Endothelial cell of umbilical vein (primary cell): ENCODE measurements at regions not wholly inside any gene's neighbourhood (a gene's known extent, or its start where the extent isn't known, plus 50 kb on each side); places are given as distances from the start of the nearest gene placed in this dataset.

Experiments used
- BruUV-seq: library from RNA; stranded (reverse); fragments of 400-500 nt; replicated peaks from 2 replicates; lab custom pipeline; 2021; lab: Mats Ljungman, UMichigan
- CTCF ChIA-PET: fragments of 300-600, 350-600 bp; sonication (Branson Sonifier 250); formaldehyde crosslinking; loops from one replicate; lab custom pipeline; 2021; ENCODE audit warnings: antibody characterized with exemption, inconsistent platforms; lab: Charles Lee
- POLR2A ChIA-PET: fragments of 300-600, 350-600 bp; sonication (Branson Sonifier 250); formaldehyde crosslinking; loops from one replicate; lab custom pipeline; 2021; ENCODE audit warnings: antibody characterized with exemption, inconsistent platforms; lab: Charles Lee
- DNase-seq: peaks from one replicate; pipeline ENCODE4 v3.0.0-alpha.2; 2011; ENCODE audit warnings: low read depth, low spot score
- FAIRE-seq: peaks from 2 replicates; lab custom pipeline; 2011; peaks lifted over from hg19 to GRCh38; lab: Jason Lieb, UNC
- H2AFZ ChIP-seq: 2 replicates; pipeline ENCODE4 v1.6.0; 2012; ENCODE audit warnings: low read depth, low read length, control low read depth, inconsistent platforms
- H3K27ac ChIP-seq: 2 replicates; pipeline ENCODE4 v1.5.1; 2011; ENCODE audit warnings: low read depth, mild to moderate bottlenecking, control low read depth, low read length, moderate library complexity; ENCODE audit not compliant: insufficient read depth
- H3K27me3 ChIP-seq, 2 experiments: 2 replicates each; pipeline versions ENCODE4 v1.6.0 to v1.6.1; 2011; ENCODE audit warnings: low read length in 2 of 2, mixed read lengths in 1 of 2; ENCODE audit not compliant: control insufficient read depth in 2 of 2, insufficient read depth in 2 of 2
- H3K36me3 ChIP-seq, 2 experiments: 2 replicates in 1 of 2; 3 replicates in 1 of 2; pipeline ENCODE4 v1.5.1; 2011; ENCODE audit warnings: low read length in 2 of 2, mild to moderate bottlenecking in 1 of 2, moderate library complexity in 1 of 2; ENCODE audit not compliant: control insufficient read depth in 2 of 2, insufficient read depth in 2 of 2; ENCODE audit errors: extremely low read depth in 1 of 2
- H3K4me1 ChIP-seq: 3 replicates; pipeline ENCODE4 v1.5.1; 2011; ENCODE audit warnings: mild to moderate bottlenecking, low read length; ENCODE audit not compliant: control insufficient read depth, insufficient read depth; ENCODE audit errors: extremely low read depth
- H3K4me2 ChIP-seq: 2 replicates; pipeline ENCODE4 v1.6.1; 2011; ENCODE audit warnings: low read length, control low read depth, mixed read lengths; ENCODE audit not compliant: insufficient read depth
- H3K4me3 ChIP-seq, 3 experiments: fragments of 200-600 bp in 1 of 3; sonication (generic), shearing (Covaris generic) in 1 of 3; replicated peaks in 1 of 3; 2 replicates each; pipeline ENCODE4 v1.5.1; 2011 to 2016; ENCODE audit warnings: control low read depth in 3 of 3, low read length in 3 of 3, mild to moderate bottlenecking in 2 of 3, inconsistent platforms in 1 of 3, low read depth in 1 of 3, moderate library complexity in 1 of 3; ENCODE audit not compliant: insufficient read depth in 1 of 3
- H3K79me2 ChIP-seq: 2 replicates; pipeline ENCODE4 v1.6.0; 2012; ENCODE audit warnings: low read length, inconsistent platforms; ENCODE audit not compliant: control insufficient read depth, insufficient read depth
- H3K9ac ChIP-seq: replicated peaks from 2 replicates; pipeline ENCODE3; 2011; ENCODE audit warnings: low read length, control low read depth; ENCODE audit not compliant: insufficient read depth; ENCODE audit errors: extremely low read depth
- H3K9me1 ChIP-seq: replicated peaks from 3 replicates; pipeline ENCODE4 v1.6.0; 2011; ENCODE audit warnings: mild to moderate bottlenecking, low read length; ENCODE audit not compliant: control insufficient read depth, insufficient read depth; ENCODE audit errors: extremely low read depth
- H3K9me3 ChIP-seq: replicated peaks from 2 replicates; pipeline ENCODE4 v1.5.1; 2012; ENCODE audit warnings: low read length, inconsistent platforms; ENCODE audit not compliant: control insufficient read depth, insufficient read depth
- H4K20me1 ChIP-seq: replicated peaks from 2 replicates; pipeline ENCODE3; 2011; ENCODE audit warnings: mild to moderate bottlenecking, low read length; ENCODE audit not compliant: control insufficient read depth, insufficient read depth; ENCODE audit errors: extremely low read depth
- CTCF ChIP-seq, 2 donors: IDR thresholded peaks; 1 replicate in 1 of 2; 2 replicates in 1 of 2; pipeline ENCODE4 v1.5.1; 2011; ENCODE audit warnings: low read length in 2 of 2, mild to moderate bottlenecking in 2 of 2, moderate library complexity in 2 of 2, control low read depth in 1 of 2, inconsistent platforms in 1 of 2, low read depth in 1 of 2; ENCODE audit not compliant: insufficient read depth in 1 of 2; ENCODE audit errors: extremely low read depth in 1 of 2
- EZH2 ChIP-seq: IDR thresholded peaks from 2 replicates; pipeline ENCODE4 v1.6.1; 2012; ENCODE audit warnings: borderline replicate concordance, low read depth, mild to moderate bottlenecking, moderate library complexity, low read length, inconsistent platforms; ENCODE audit not compliant: severe bottlenecking
- FOS ChIP-seq: IDR thresholded peaks from 2 replicates; pipeline ENCODE4 v1.6.1; 2011; ENCODE audit warnings: mild to moderate bottlenecking, low read length, moderate library complexity, borderline replicate concordance; ENCODE audit not compliant: insufficient read depth
- GATA2 ChIP-seq: IDR thresholded peaks from 2 replicates; pipeline ENCODE4 v1.7.0; 2011; ENCODE audit warnings: low read depth, mild to moderate bottlenecking, moderate library complexity, mixed read lengths, low read length; ENCODE audit not compliant: insufficient read length, insufficient read depth
- JUN ChIP-seq: IDR thresholded peaks from 2 replicates; pipeline ENCODE4 v1.6.1; 2011; ENCODE audit warnings: borderline replicate concordance, low read depth; ENCODE audit not compliant: insufficient read length, insufficient read depth
- MAX ChIP-seq: IDR thresholded peaks from 2 replicates; pipeline ENCODE4 v1.6.1; 2011; ENCODE audit not compliant: insufficient read depth, insufficient read length
- MYC ChIP-seq: IDR thresholded peaks from one replicate; pipeline ENCODE4 v1.6.1; 2011; ENCODE audit warnings: mild to moderate bottlenecking, low read depth, low read length
- POLR2A ChIP-seq: IDR thresholded peaks from 2 replicates; pipeline ENCODE4 v1.6.1; 2012; ENCODE audit warnings: low read depth, mild to moderate bottlenecking, control low read depth, low read length
- POLR2AphosphoS5 ChIP-seq: IDR thresholded peaks from 2 replicates; pipeline ENCODE4 v1.6.1; 2012; ENCODE audit warnings: low read depth, mild to moderate bottlenecking, control low read depth, low read length, moderate library complexity; ENCODE audit not compliant: insufficient read depth
- dilution Hi-C: fragments of 300-500 bp; cut with MboI; formaldehyde crosslinking; loops from one replicate; pipeline ENCODE4 v1.15.0; 2019; ENCODE audit warnings: low sequenced_read_pairs; ENCODE audit not compliant: extremely low pct_ligation_motif_present
- intact Hi-C: fragments of 100-400 bp; cut with micrococcal nuclease; formaldehyde crosslinking; loops from one replicate; pipeline ENCODE4 v1.10.0; 2022

DNA sequence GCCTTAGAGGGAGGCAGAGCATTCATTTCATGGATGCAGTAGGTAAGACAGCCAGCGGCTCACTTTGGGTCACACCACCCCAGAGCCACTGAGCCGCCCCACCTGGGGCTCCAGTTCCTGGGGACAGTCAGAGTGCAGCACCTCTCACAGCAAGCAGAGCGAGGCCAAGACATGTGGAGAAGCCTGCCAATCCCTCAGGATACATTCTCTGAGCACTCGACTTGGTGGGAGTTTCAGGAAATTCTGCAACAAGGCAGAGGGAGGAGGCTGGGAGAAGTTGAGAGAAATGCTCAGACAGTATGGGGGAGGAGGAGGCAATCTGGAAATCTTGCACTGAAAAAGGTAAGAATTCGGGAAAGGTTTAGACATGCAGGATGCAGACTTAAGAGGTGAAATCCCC, 60.8 kb upstream of the WLS start:
- no peaks in the 10 kb centered on the region for H3K36me3 ChIP-seq
- H2AFZ ChIP-seq: peak overlapping the region; percentile 68
- no TSS peak for BruUV-seq
- peaks cover 7% of the 10 kb centered on the region for H3K4me1 ChIP-seq
- no peaks in the 10 kb centered on the region for H3K79me2 ChIP-seq
- H3K9me3 ChIP-seq: no peaks in the 10 kb centered on the region
- peak; percentile 5 for DNase-seq
- ChIA-PET CTCF (interaction anchor here (1.2 to 1.6 kb wide), 5 partner anchors 9 to 172 kb away, joined by 3 to 10 read pairs (median 3); no protein-coding TSS in a partner anchor), POLR2A (no interaction called here)
- no peak overlapping the region for H3K27ac ChIP-seq
- H4K20me1 ChIP-seq: no peaks in the 10 kb centered on the region
- H3K4me2 ChIP-seq: no peak overlapping the region
- no peak for FAIRE-seq
- TF ChIP-seq POLR2A (no peak), JUN (no peak), POLR2AphosphoS5 (no peak), GATA2 (no peak), MYC (no peak), EZH2 (no peak), FOS (no peak), CTCF (IDR thresholded peaks at IDR 0.05; ENCODE audit: extremely low read depth in 1 of 2, insufficient read depth in 1 of 2, low read depth in 1 of 2, low read length in 2 of 2) (no peak), MAX (no peak)
- H3K27me3 ChIP-seq: no peaks in the 10 kb centered on the region
- H3K9ac ChIP-seq: no peak overlapping the region
- H3K4me3 ChIP-seq: no peak overlapping the region
- dilution Hi-C loops: no loop called here
- H3K9me1 ChIP-seq: no peaks in the 10 kb centered on the region
- intact Hi-C loops: no loop called here
